ENCODE measurements at regions not wholly inside any gene's neighbourhood (a gene's known extent, or its start where the extent isn't known, plus 50 kb on each side); places are given as distances from the start of the nearest gene placed in this dataset.

GRCh38 chr15:100705841-100706240 lies 103.5 kb downstream of the ASB7 start:
- TF ChIP-seq REST (IDR thresholded peaks at IDR 0.05): no peak
- no peak for TF ChIP-seq JUND (IDR thresholded peaks at IDR 0.05)
- TF ChIP-seq, protein P1, sequence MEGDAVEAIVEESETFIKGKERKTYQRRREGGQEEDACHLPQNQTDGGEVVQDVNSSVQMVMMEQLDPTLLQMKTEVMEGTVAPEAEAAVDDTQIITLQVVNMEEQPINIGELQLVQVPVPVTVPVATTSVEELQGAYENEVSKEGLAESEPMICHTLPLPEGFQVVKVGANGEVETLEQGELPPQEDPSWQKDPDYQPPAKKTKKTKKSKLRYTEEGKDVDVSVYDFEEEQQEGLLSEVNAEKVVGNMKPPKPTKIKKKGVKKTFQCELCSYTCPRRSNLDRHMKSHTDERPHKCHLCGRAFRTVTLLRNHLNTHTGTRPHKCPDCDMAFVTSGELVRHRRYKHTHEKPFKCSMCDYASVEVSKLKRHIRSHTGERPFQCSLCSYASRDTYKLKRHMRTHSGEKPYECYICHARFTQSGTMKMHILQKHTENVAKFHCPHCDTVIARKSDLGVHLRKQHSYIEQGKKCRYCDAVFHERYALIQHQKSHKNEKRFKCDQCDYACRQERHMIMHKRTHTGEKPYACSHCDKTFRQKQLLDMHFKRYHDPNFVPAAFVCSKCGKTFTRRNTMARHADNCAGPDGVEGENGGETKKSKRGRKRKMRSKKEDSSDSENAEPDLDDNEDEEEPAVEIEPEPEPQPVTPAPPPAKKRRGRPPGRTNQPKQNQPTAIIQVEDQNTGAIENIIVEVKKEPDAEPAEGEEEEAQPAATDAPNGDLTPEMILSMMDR (IDR thresholded peaks at IDR 0.05; ENCODE audit: low read depth, low read length, missing input control): no peak
- TF ChIP-seq GABPA (IDR thresholded peaks at IDR 0.05 in 1 of 2, conservative IDR thresholded peaks at IDR 0.05 in 1 of 2): no peak
- no peak for TF ChIP-seq EGR1 (IDR thresholded peaks at IDR 0.05; ENCODE audit: low read depth in 2 of 2)
- TF ChIP-seq ATF3 (IDR thresholded peaks at IDR 0.05): no peak
- TF ChIP-seq YY1 (IDR thresholded peaks at IDR 0.05): no peak
- no peak for TF ChIP-seq TAF1 (conservative IDR thresholded peaks at IDR 0.05)

Measured in liver (tissue), 3 donors.